Retina (tissue), 1 donor: ENCODE measurements at regions not wholly inside any gene's neighbourhood (a gene's known extent, or its start where the extent isn't known, plus 50 kb on each side); places are given as distances from the start of the nearest gene placed in this dataset.
"Not testable (repeated sequence)": the region's sequence is repeated elsewhere in the genome, so short reads cannot be mapped to it uniquely, and the experiment has no call there.

Source experiments
- DNase-seq: peaks from one replicate; pipeline ENCODE4 v3.0.0-alpha.2; 2016

DNA sequence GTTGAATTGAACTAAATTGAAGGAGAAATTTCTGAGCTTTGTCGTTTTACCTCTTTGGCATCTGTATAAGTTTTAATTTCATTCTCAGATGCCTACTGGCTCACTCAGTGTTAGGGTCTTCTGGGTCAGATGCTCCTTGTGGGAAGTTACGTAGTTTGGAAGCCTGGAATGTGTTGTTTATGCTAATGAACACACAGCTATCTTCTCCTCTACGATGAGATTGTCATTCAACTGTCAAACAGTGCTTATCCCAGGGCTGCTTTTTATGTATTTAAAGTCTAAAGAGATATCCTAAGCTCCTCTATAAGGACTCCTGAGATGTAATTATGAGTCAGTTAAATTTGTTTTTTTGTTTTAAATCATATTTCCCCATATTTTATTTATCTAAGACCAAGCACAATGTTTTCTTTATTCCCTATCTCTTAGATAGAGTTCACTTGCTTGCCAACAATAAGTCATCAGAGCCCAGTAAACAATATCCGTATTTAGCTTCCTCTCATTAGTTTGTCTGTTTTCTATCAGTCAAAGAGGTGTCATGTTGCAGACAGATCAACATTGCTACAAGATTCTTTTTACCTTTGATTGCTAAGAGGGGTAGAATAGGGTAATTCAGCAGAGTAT lies 368.0 kb upstream of the PDE3A start:
- DNase-seq = no peak

DNA sequence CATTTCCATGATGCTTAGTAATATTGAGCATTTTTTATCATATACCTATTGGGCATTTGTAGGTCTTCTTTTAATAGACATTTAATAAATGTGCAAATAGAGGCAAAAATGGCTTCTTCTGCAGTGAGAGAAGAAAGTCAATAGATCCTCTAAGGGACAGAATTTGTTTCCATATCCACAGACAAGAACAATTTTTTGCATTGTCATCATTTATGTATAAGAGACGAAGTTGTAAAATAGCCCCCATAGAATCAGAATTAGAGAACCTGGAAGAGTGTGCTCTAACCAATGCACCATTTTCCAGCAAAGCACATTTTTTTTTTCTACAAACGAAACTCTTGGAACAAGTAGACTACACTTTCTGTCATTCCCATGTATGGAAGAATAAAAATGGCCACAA lies 365.1 kb upstream of the PDE3A start:
- no peak for DNase-seq

DNA sequence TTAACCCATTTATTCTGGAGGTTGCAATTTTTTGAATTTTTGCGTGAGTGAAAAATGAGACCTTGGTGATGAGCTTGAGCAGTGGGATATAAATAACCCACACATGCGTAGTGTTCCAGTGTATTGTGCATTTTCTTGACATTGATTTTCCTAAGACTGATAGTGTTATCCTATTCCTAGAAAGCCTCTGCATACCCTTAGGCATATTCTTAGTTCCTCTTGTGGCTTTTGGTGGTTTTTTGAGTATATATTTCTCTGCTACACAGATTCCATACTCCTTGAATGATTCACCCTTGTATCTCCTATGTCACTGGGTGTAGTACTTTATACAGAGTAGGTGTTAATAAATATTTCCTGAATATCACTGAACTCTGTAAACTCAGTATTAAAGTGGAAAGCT lies 363.4 kb upstream of the PDE3A start:
- DNase-seq = no peak

DNA sequence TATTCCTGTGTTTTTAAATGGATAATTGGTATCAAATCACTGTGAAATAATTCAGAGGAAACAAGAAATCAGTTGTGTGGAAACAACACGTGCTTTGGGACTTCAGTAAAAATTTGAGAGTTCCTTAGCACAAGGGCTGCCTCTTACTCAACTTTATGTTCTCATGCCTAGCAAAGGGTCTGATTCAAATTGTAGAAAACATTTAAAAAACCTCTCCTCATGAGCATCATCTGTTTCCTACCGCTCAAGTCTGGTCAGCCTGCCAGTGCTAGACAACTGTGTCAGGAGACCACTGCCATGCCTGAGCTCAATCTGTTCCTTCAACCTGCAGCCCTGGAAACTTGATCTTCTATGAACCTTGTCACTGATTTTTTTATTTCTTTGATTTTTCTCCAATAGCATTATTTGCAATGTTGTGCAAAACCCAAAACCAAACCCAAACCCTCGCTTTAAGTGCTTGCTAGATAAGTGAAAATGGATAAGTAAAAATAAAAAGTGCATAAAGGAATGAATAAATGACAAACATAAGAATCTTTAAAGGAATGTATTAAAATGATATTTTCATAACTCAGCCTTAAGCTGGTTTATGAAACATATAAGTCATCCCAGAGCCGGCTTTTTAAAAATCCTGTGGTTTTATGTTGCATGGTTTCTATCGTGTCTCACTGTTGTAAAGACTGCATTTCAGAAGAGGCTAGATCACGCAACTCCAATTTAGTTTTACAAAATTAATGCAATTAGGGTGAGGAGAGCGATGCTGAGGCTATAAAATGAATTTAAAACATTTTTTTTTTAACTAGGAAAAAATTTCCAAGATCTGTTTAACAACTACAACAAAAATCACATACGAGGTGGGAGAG lies 361.2 kb upstream of the PDE3A start:
- DNase-seq = no peak

DNA sequence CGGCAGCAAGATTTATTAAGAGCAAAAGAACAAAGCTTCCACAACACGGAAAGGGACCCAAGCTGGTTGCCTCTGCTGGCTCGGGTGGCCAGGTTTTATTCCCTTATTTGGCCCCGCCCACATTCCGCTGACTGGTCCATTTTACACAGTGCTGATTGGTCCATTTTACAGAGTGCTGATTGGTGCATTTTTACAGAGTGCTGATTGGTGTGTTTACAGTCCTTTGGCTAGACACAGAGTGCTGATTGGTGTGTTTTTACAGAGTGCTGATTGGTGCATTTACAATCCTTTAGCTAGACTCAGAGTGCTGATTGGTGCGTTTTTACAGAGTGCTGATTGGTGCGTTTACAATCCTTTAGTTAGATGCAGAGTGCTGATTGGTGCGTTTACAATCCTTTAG lies 358.4 kb upstream of the PDE3A start:
- not testable (repeated sequence) for DNase-seq

DNA sequence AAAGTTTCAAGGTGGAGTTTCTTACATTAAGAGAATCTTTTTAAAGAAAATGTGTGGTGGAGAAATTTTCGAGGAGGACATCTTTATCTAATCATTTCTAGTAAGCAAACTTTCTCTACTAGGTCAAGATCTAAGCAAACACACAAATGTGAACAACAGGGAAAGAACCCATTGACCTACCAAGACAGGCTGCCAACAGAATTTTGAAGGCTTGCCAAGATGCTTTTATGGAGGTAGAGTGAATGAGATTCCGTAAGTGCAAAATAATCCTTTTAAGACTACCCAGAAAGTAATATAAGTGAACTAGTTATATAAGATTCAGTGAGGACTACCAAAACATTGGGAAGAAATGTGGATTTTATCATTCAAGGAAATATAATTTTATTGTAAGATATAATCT lies 357.1 kb upstream of the PDE3A start:
- DNase-seq = no peak

DNA sequence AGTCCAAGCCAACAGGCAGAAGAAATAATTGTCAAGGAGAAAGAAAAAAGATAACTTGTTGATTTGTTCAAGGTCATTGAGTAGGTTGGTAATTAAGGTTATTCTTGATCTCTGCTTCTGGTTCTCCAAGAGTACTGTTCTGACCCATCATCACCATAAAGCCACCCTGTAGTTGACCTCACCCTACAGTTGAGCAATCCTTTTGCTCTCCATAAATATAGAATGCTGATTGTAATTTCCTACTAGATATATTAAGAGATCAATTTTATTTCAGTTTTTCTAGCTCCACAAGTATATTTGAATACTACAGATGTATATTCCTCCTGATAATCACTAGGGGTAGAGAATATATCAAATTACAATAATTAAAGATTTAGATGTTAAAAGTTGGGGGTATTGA lies 350.5 kb upstream of the PDE3A start:
- DNase-seq = no peak

DNA sequence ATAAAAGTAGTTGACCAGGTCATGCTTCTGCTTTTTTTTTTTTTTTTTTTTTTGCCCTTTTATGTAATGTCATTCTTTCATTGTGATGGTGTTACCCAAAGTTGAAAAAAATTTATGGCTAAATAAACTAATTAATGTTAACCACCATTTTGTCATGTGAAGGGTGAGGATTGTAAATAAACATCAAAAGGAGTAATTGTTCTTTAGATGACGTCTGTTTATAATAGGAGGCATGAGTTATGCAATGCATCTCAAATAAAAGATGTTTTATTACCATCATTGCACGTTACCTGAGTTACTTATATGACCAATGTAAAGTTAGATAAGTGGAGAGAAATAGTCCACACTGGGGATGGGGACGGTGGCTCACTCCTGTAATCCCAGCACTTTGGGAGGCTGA lies 349.9 kb upstream of the PDE3A start:
- DNase-seq = no peak

DNA sequence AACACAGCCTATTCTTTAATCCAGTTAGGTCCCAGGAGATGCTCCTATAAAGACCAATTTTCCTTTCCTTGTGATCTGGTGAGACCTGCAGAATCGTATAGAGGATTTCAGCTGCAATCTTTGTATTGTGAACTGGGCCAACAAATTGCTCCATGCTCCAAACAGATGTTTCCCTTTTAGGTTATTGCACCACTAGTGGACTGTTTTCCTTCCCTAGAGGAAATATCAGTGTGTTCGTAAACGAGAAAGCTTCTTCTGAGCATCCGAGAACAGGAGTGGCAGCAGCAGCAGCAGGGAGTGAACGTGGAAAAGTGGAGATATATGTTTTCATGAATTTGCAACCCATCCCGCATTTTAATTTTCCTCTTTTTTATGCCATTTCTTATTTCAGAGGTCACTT lies 344.1 kb upstream of the PDE3A start:
- no peak for DNase-seq

DNA sequence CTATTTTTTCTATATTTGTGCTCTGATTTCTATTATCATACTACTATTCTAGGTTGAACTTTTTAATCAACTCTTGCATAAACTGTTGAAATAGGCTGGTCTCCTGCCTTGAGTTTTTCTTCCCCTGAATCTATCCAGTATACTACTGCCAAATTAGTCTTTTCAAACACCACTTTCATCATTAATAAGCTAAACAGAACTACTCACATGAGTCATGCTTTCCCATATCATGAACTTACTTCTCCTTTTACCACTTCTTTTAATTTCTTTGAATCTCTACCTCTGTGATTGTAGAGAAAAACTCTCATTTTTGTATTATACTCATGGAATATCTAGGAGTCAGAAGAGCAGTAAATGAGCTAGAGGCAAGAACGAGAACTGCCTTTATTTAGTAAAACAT lies 340.3 kb upstream of the PDE3A start:
- no peak for DNase-seq

DNA sequence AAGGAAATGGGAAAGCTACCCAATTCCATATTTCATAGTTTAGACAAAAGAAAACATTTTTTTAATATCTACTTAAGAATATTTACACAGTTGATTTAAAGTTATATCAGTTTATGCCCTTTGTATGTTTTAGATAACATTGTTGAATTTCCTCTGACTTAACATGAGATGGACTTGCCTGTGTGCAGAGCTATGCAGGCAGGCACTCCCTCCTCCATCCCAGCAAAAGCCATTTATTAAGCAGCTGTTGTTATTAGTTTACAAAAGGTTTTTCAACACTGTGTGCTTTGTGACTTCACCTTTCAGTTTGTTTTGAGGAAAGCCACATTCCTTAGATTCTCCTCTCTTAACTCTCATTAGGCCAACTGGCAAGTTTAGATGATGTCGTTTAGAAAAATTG lies 337.5 kb upstream of the PDE3A start:
- no peak for DNase-seq

DNA sequence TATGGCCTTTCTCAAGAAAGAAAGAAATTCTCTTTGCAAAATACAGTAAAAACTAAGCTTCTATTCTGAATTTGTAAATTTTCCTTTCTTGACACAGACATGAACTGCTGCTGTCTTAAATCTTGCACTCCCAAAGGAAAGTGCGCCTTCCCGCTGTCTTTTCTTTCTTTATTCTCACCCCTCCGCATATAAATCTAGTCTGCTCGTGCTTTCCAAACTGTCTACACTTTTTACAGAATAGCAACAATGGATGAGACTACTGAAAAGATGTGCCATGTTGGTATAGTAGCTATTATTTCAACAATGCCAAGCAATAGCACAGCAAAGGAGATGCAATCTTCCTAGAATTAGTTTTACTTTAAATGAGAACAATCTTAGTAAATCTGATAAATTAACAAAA lies 328.8 kb upstream of the PDE3A start:
- DNase-seq = no peak

DNA sequence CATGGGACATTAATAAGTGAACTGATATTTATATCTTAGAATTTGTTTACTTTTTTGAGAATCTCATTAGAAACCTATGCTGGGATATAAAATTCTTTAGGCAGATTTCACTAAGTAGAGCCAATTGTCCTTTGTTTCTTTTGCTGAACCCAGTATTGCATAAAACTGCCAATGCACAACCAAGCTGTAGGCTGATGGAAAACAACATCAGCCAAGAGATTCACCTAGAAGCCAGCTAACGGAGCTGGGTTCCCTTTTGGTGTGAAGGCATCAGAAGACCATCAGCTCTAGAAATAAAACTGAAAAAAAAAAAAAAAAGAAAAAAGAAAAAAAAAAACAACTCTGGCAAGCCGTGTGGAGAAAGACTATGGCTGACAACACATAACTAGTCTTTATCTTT lies 328.2 kb upstream of the PDE3A start:
- no peak for DNase-seq

DNA sequence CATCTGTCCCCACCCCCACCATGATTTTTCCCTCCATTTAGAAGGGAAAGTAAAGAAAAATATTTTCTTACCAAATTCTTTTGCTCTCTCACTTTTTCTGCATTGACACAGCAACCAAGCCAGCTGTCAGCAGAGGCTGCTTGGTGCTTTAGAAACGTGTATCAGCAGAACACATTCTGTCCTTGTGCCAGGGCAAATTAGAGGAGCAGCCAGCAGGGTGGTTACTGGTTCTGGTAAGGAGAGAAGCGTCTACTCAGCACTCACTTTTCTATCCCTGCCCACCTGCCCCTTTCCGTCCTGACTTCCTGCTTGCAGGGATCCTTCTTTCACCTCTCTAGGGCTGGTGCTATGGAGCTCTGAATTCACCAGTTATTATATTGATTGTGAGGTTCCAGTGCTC lies 327.5 kb upstream of the PDE3A start:
- no peak for DNase-seq

DNA sequence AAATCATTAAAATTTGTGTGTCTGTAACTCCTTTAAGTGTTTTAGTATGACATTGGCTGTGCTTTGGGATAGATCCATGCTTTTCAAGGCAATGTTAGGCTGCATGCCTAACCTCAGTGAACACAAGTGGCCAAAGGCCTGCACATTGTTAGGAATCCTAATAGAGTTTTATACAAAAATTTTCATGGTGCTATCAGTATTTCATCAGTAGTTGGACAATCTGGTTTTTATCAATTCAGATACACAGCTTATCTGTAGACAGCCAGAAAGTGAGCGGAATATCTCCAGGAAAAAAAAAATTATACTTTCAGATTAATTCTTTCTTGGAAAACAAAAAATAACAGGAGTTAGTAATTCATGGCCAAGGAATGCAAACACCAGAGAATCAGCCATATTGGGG lies 324.0 kb upstream of the PDE3A start:
- no peak for DNase-seq

DNA sequence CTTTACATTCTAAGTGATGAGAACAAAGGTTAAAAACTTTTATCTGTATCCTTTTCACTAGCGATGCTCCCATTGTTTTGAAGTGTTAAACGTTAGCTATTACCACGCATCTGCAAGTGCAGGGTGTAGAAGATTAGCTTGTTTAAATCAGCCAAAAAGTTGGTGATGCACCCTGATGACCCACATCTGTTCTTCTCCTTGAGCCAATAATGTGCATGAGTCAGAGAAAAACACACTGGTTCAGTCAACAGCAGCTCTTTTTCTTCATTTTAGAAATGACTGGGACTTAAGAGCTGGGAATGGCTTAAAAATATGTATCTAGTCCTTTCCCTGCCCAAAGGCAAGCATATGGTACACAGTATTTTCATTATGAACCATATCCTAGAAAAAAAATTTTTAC lies 323.5 kb upstream of the PDE3A start:
- no peak for DNase-seq

DNA sequence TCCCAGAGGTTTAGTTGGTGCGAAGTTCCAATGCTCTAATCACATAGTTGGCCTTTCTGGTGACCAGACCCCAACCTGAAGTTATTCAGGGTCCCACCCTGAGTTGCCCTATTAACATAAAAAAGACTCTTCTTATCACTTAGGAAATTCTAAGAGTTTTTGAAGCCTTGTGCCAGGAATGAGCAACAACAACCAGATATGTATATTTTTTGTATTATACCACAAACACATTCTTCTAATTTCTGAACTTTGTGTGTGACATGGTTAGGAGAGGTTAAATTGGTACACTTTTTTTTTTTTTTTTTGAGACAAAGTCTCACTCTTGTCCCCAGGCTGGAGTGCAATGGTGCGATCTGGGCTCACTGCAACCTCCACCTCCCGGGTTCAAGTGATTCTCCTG lies 320.4 kb upstream of the PDE3A start:
- no peak for DNase-seq

DNA sequence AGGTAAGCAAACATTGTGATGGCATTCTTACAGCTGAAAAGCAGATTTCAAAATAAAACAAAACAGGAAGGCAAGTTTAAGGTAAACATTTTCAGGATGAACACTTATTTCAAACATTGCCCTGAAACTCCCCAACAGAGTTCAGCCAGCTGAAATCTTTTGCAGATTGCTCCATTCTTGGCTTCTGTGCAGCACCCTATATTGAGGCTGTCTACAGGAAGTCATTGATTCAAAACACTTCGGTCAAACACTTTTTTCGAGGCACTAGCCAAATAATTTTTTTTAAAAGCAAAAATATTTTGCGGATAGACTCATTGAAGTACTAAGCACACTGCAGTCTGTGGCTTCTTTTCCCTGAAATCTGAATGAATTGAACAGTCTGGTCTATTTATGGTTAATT lies 318.1 kb upstream of the PDE3A start:
- no peak for DNase-seq

DNA sequence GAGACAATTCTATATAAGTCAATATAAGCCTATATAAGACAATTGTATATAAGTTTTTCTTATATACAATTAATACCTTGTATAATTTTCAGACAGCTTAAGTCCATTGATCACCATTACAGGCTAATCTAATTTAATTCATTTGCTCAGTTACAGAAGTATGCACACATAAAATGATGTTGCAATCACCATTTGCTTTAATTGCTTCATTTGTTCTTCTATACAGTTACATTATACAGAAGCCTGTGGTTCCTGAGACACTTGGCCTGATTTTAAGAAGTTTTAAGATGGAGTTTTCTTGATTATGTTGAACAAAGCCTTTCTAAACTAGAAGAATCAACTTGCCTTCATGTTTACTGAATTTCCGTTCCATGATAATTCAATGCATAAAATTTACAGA lies 314.6 kb upstream of the PDE3A start:
- DNase-seq = no peak

DNA sequence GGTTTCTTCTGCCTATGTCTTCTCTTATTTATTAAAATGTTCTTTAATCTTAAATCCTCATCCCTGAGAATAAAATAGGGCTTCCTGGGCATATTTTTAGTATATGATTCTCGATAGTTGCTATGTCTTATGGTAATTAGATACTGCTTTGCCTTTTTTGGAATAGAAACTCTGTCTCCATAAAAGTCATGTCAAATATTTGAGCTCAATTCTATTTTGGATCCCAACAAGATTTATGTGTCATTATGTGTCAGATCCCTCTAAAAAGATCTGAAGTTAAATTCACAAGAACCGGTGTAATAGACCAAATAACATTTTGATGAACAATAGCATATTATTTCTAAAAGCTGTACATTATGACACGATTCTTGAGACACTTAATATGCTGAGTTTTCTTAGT lies 312.5 kb upstream of the PDE3A start:
- DNase-seq = no peak

DNA sequence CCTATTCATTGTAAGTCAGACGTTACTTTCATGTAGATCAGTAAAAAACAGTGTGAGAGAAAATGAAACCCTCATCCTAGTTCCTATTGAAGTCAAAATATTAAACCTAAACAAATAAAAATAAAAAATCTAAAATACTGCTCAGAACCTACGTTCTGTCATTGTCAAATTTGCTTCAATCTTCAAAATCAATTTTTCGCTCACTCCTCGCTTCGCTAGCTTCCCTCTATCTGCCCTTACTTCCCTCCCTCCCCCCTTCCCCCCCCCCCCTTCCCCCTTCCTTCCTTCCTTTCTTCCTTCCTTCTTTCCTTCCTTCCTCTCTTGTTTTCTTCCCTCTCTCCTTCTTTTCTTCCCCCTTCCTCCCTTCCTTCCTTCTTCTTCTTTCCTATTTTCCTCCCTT lies 310.9 kb upstream of the PDE3A start:
- DNase-seq = no peak

DNA sequence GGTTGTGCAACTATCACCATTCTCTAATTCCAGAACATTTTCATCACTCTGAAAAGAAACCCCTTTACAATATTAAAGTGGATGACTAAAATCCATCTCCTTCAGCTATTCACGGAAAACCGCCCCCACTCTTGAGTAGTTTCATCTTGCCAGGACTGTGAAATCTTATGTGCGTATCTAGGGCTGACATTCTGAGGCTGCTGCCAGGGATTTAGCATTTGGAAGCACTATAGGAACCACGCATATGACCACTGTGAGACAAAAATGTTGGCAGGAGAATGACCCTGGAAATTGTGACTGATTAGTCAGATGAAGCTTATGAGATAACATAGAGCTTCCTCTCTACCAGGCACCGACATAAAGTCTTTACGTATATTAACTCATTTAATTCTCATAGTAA lies 305.2 kb upstream of the PDE3A start:
- no peak for DNase-seq

DNA sequence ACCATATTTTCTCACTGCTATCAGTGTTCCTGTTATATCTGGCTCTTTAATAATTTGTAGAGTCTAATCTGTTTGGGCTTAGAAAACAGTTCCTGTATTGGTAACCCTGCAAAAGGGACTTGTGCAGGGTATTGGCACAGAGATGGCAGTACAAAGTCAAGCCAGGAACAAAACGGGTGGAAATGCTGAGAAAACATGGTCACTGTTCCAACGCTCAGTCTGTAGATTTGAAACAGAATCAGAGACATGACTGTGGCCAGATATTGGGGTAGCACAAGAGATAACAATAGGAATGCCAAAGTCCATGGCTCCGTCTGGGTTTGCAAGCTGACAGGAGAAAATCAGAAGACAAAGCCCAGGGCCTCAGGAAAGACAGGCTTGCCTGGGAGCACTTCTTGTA lies 290.7 kb upstream of the PDE3A start:
- no peak for DNase-seq

DNA sequence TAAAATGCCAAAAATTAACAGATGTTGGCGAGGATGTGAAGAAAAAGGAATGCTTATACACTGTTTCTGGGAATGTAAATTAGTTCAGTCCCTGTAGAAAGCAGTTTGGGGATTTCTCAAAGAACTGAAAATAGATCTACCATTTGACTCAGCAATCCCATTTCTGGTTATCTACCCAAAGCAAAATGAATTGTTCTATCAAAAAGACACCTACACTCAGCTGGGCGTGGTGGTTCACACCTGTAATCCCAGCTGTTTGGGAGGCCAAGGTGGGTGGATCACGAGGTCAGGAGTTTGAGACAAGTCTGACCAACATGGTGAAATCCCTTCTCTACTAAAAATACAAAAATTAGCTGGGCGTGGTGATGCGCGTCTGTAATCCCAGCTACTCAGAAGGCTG lies 279.3 kb upstream of the PDE3A start:
- no peak for DNase-seq
